ENCODE measurements at regions not wholly inside any gene's neighbourhood (a gene's known extent, or its start where the extent isn't known, plus 50 kb on each side); places are given as distances from the start of the nearest gene placed in this dataset.

GRCh38 chr2:34480366-34480765, 881.3 kb upstream of the FAM98A start:
- TF ChIP-seq, protein P1, sequence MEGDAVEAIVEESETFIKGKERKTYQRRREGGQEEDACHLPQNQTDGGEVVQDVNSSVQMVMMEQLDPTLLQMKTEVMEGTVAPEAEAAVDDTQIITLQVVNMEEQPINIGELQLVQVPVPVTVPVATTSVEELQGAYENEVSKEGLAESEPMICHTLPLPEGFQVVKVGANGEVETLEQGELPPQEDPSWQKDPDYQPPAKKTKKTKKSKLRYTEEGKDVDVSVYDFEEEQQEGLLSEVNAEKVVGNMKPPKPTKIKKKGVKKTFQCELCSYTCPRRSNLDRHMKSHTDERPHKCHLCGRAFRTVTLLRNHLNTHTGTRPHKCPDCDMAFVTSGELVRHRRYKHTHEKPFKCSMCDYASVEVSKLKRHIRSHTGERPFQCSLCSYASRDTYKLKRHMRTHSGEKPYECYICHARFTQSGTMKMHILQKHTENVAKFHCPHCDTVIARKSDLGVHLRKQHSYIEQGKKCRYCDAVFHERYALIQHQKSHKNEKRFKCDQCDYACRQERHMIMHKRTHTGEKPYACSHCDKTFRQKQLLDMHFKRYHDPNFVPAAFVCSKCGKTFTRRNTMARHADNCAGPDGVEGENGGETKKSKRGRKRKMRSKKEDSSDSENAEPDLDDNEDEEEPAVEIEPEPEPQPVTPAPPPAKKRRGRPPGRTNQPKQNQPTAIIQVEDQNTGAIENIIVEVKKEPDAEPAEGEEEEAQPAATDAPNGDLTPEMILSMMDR (IDR thresholded peaks at IDR 0.05; ENCODE audit: unreplicated experiment) = no peak
- intact Hi-C loops (cut with micrococcal nuclease; ENCODE audit: unreplicated experiment) = no loop called here
- Mint-ChIP-seq H3K36me3 (ENCODE audit: insufficient read depth, unreplicated experiment) (no peaks in the 10 kb centered on the region), H3K9me3 (ENCODE audit: low read depth, unreplicated experiment) (peaks cover 5% of the 10 kb centered on the region), H3K27ac (ENCODE audit: unreplicated experiment) (no peak overlapping the region), H3K27me3 (ENCODE audit: unreplicated experiment) (no peaks in the 10 kb centered on the region), H3K4me3 (ENCODE audit: low read depth, unreplicated experiment) (no peak overlapping the region), H3K4me1 (ENCODE audit: low read depth, unreplicated experiment) (no peaks in the 10 kb centered on the region)
- DNase-seq = no peak
- CTCF ChIA-PET = no interaction called here
- no TSS peak for BruUV-seq (replicated peaks)

GRCh38 chr2:34475156-34475555, 876.1 kb upstream of the FAM98A start:
- H3K4me3 Mint-ChIP-seq (ENCODE audit: low read depth, unreplicated experiment) = no peak overlapping the region
- TF ChIP-seq, protein P1 (IDR thresholded peaks at IDR 0.05; ENCODE audit: unreplicated experiment) = no peak
- H3K27ac Mint-ChIP-seq (ENCODE audit: unreplicated experiment) = no peak overlapping the region
- intact Hi-C loops (cut with micrococcal nuclease; ENCODE audit: unreplicated experiment) = no loop called here
- peaks cover 3% of the 10 kb centered on the region for H3K9me3 Mint-ChIP-seq (ENCODE audit: low read depth, unreplicated experiment)
- no peaks in the 10 kb centered on the region for H3K4me1 Mint-ChIP-seq (ENCODE audit: low read depth, unreplicated experiment)
- BruUV-seq (replicated peaks) = no TSS peak
- CTCF ChIA-PET = no interaction called here
- no peaks in the 10 kb centered on the region for H3K27me3 Mint-ChIP-seq (ENCODE audit: unreplicated experiment)
- no peaks in the 10 kb centered on the region for H3K36me3 Mint-ChIP-seq (ENCODE audit: insufficient read depth, unreplicated experiment)
- no peak for DNase-seq

DNA sequence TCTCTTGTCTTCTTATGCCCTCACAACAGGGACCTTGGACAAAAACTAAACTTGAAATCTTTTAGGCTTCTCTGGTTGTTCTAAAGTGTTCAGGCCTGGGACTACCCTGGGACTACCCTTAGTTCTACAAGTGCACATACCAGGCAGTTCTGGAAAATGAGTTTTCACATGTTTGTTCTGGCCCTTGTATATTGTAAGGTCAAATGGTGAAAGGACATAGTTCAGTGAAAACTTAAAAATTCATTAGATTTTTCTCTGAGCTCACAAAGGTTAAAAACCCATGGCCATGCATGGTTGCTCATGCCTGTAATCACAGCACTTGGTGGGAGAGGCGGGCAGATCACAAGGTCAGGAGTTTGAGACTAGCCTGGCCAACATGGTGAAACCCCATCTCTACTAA, 875.5 kb upstream of the FAM98A start:
- no peaks in the 10 kb centered on the region for H3K27me3 Mint-ChIP-seq (ENCODE audit: unreplicated experiment)
- no peak overlapping the region for H3K4me3 Mint-ChIP-seq (ENCODE audit: low read depth, unreplicated experiment)
- H3K27ac Mint-ChIP-seq (ENCODE audit: unreplicated experiment) = no peak overlapping the region
- TF ChIP-seq, protein P1 (IDR thresholded peaks at IDR 0.05; ENCODE audit: unreplicated experiment) = no peak
- peaks cover 3% of the 10 kb centered on the region for H3K9me3 Mint-ChIP-seq (ENCODE audit: low read depth, unreplicated experiment)
- CTCF ChIA-PET = no interaction called here
- H3K36me3 Mint-ChIP-seq (ENCODE audit: insufficient read depth, unreplicated experiment) = no peaks in the 10 kb centered on the region
- intact Hi-C loops (cut with micrococcal nuclease; ENCODE audit: unreplicated experiment) = no loop called here
- DNase-seq = no peak
- BruUV-seq (replicated peaks) = no TSS peak
- H3K4me1 Mint-ChIP-seq (ENCODE audit: low read depth, unreplicated experiment) = no peaks in the 10 kb centered on the region

GRCh38 chr2:34447097-34447496, 848.0 kb upstream of the FAM98A start:
- Mint-ChIP-seq H3K27me3 (ENCODE audit: unreplicated experiment) (no peaks in the 10 kb centered on the region), H3K4me1 (ENCODE audit: low read depth, unreplicated experiment) (no peaks in the 10 kb centered on the region), H3K4me3 (ENCODE audit: low read depth, unreplicated experiment) (no peak overlapping the region), H3K36me3 (ENCODE audit: insufficient read depth, unreplicated experiment) (no peaks in the 10 kb centered on the region), H3K27ac (ENCODE audit: unreplicated experiment) (no peak overlapping the region), H3K9me3 (ENCODE audit: low read depth, unreplicated experiment) (peaks cover 12% of the 10 kb centered on the region)
- intact Hi-C loops (cut with micrococcal nuclease; ENCODE audit: unreplicated experiment) = no loop called here
- CTCF ChIA-PET = no interaction called here
- no peak for DNase-seq
- TF ChIP-seq, protein P1 (IDR thresholded peaks at IDR 0.05; ENCODE audit: unreplicated experiment) = no peak
- BruUV-seq (replicated peaks) = no TSS peak

DNA sequence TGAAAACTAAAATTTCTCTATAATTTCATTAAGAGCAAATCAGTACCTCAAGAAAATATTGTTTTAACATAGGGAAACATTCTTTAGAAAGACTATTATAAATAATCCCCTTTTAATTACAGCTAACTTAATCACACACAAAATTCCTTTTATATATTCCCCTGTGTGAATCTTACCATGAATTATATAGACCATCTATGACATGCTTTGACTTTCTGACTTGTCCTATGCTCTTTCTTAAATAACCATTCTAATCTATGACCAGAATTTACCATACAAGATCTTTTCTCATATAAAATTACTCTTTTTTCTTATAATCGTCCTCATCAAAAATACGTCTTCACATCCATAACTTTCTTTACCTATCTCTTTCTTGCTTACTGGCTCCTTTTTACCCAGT, 824.2 kb upstream of the FAM98A start:
- intact Hi-C loops (cut with micrococcal nuclease; ENCODE audit: unreplicated experiment) = no loop called here
- Mint-ChIP-seq H3K36me3 (ENCODE audit: insufficient read depth, unreplicated experiment) (no peaks in the 10 kb centered on the region), H3K4me3 (ENCODE audit: low read depth, unreplicated experiment) (no peak overlapping the region), H3K9me3 (ENCODE audit: low read depth, unreplicated experiment) (peaks cover 27% of the 10 kb centered on the region), H3K27ac (ENCODE audit: unreplicated experiment) (no peak overlapping the region), H3K4me1 (ENCODE audit: low read depth, unreplicated experiment) (peaks cover 8% of the 10 kb centered on the region), H3K27me3 (ENCODE audit: unreplicated experiment) (no peaks in the 10 kb centered on the region)
- no peak for DNase-seq
- TF ChIP-seq, protein P1 (IDR thresholded peaks at IDR 0.05; ENCODE audit: unreplicated experiment) = no peak
- CTCF ChIA-PET = no interaction called here
- BruUV-seq (replicated peaks) = no TSS peak
